ENCODE measurements at regions not wholly inside any gene's neighbourhood (a gene's known extent, or its start where the extent isn't known, plus 50 kb on each side); places are given as distances from the start of the nearest gene placed in this dataset.

DNA sequence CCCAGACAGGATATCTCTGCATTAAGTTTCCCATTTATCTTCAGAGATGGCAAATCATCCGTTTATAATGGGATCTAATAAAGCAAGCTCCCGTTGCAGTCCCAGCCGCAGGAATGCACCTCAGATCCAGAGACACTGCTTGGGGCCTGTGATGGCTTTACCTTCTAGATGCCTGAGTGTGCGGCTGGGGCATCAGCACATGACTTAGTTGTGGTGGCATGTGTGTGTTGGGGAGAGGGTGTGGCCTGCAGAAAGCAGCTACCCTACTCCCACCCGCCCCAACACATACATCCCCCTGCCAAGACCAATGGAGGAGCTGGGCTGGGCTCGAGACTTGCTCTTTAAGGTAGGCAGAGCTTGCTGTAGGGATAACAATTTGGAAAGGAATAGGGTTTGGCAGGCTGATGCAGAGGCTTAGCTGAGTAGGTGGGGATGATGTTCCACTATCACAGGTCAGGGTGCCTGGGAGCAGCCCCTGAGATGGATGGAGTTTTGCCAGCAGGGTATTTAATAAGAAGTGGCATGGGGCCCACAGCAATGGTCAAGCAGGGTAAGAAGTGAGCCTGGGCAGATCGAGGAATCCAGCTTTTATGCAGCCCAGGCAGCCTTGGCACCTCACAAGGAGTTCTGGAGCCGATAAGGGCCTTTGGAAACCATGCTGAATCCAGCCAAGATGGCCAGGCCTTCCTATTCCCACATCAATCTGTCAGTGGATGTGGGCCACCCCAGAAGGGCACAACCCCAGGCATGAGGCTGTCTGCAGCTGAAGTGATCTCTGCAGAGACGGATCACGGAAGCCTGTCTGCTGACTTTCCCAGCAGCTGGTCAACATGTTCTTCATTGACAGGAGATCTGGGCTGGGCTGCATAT, 601.3 kb downstream of the BUD13 start:
- DNase-seq (ENCODE audit: low read depth) = no peak
- no peak overlapping the region for H3K4me3 ChIP-seq (ENCODE audit: control insufficient read depth, low read depth, low read length)
- TF ChIP-seq, protein P1, sequence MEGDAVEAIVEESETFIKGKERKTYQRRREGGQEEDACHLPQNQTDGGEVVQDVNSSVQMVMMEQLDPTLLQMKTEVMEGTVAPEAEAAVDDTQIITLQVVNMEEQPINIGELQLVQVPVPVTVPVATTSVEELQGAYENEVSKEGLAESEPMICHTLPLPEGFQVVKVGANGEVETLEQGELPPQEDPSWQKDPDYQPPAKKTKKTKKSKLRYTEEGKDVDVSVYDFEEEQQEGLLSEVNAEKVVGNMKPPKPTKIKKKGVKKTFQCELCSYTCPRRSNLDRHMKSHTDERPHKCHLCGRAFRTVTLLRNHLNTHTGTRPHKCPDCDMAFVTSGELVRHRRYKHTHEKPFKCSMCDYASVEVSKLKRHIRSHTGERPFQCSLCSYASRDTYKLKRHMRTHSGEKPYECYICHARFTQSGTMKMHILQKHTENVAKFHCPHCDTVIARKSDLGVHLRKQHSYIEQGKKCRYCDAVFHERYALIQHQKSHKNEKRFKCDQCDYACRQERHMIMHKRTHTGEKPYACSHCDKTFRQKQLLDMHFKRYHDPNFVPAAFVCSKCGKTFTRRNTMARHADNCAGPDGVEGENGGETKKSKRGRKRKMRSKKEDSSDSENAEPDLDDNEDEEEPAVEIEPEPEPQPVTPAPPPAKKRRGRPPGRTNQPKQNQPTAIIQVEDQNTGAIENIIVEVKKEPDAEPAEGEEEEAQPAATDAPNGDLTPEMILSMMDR (conservative IDR thresholded peaks at IDR 0.05; ENCODE audit: control insufficient read depth, insufficient read depth, low read depth, low read length) = no peak

DNA sequence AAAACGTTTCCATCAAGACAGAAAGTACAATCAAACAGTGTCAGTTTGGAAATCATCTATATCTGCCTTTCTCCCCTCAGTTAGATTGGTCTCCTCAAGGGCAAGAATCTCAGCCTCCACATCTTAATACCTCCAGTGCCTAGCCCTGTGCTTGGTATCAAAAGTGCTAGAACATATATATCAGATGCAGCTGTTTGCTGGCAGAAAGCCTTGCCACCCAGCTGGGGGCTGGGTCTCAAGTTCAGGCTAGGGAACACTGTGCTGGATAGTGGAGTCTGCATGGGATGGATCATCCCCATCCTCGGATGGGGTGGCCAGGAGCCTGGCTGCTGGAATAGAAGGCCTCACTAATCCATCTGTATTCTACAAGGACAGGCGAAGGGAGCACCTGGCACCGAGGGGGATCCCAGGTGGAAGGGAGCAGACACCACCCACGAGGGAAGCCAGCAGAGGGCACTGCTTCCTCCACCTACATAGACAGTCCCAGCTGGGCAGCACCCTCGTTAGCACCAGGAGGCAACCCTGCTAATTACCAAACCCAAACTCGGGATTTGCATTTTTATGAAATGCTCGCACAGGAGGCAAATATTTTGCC, 602.2 kb downstream of the BUD13 start:
- no peak for DNase-seq (ENCODE audit: low read depth)
- H3K4me3 ChIP-seq (ENCODE audit: control insufficient read depth, low read depth, low read length) = no peak overlapping the region
- TF ChIP-seq, protein P1 (conservative IDR thresholded peaks at IDR 0.05; ENCODE audit: control insufficient read depth, insufficient read depth, low read depth, low read length) = no peak

DNA sequence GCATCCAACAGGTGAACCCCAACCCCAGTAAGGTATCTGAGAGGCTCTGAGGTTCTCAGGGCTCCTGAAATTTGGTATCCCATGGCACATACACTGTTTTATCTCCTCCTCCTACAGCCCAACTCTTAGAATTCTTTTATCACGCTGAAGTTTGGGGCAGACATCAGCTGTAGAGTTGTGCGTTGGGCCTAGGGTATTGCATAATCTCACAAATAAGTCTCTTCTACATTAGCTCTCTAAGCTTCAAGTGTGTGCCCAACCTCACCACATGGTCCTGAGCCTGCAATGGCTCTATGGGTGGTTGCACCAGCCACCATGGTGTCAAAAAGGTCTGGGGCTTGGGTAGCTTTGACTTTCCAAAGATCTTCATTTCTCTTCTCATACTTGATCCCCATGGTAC, 603.0 kb downstream of the BUD13 start:
- H3K4me3 ChIP-seq (ENCODE audit: control insufficient read depth, low read depth, low read length) = no peak overlapping the region
- TF ChIP-seq, protein P1 (conservative IDR thresholded peaks at IDR 0.05; ENCODE audit: control insufficient read depth, insufficient read depth, low read depth, low read length) = no peak
- no peak for DNase-seq (ENCODE audit: low read depth)

DNA sequence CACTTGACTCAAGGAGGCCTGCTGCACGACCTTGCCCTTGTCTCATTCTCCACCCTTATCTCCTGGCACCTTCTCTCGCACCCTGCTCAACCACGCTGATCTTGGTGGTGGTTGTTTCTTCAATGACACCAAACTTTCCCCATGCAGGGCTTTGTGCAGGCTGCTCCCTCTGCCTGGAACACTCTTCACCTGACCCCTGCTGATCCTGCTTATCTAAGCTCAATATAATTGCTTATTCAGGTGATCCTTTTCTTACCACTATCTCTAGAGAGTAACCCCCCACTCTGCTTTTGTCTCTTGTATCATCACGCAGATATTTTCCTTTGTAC, 604.4 kb downstream of the BUD13 start:
- no peak for DNase-seq (ENCODE audit: low read depth)
- TF ChIP-seq, protein P1 (conservative IDR thresholded peaks at IDR 0.05; ENCODE audit: control insufficient read depth, insufficient read depth, low read depth, low read length) = no peak
- H3K4me3 ChIP-seq (ENCODE audit: control insufficient read depth, low read depth, low read length) = no peak overlapping the region

DNA sequence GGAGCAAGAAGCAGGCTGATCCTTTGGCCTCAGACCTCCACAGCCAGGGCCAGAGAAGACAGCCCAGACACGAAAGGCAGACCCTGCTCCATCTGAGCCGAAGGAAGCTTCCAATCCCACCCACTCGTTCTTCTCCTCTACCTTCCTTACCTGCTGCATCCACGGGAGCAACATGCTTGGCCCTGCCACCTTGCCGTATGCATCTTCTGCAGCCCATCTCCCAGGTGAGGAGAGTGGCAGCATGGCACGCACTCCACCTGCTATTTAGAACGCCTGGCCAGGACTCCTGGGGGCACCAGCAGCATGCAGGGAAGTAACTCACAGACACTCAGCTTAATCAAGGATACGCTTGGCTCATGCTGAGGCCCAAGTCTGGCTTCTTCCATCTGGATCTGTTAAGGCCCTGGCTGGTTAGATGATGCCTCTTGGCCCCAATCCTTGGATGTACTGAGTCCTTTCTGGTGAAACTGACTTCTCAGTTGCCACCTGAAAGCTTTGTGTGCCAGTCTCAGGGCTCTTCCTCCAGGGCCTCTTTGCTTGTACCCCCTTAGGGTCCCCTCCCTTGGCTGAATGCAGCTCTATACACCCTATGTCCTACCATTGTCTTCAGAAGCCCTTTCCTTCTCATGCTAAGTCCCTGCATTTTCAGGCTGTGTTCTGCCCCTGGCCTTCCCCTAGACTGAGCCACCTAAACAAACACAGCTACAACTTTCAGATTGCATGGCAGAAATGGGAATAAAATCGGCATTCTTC, 604.9 kb downstream of the BUD13 start:
- no peak for DNase-seq (ENCODE audit: low read depth)
- TF ChIP-seq, protein P1 (conservative IDR thresholded peaks at IDR 0.05; ENCODE audit: control insufficient read depth, insufficient read depth, low read depth, low read length) = no peak
- H3K4me3 ChIP-seq (ENCODE audit: control insufficient read depth, low read depth, low read length) = no peak overlapping the region

DNA sequence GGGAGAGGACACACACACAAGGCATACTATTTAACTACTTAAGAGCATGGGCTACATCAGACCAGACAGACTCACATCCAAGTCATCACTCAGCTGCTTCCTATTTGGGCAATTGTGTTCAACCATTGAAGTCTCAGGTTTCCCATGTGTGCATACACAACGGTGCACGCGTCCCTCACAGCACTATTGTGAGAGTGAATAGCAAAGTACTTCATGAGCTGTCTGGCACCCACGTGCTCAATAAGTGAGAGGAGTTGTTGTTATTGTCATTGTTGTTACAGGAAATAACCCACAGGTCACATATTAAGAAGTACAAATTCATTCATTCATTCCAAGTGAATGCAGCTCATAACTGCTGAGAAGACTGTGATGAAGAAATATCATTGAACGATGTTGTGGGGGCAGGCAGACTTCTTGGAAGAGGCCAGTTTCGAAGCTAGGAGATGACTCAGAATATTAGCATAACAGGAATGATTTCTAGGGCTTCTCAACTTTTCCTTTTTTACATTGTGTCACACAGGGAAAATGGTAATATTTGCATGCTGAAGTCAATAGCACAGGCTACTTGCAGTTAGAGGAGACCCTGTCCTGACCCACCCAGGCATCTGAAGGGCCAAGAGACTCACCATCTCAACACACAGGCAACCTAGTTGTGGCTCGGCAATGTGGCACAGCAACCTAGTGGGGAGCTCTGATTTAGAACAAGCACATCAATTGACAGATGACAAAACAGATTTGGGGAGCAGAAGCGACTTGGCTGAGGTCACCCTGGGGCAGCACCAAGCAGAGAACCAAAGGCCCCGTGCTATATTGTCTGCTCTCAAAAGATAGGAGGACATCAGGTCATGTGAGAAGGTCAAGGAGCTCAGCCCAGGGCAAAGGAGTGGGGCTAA, 606.0 kb downstream of the BUD13 start:
- TF ChIP-seq, protein P1 (conservative IDR thresholded peaks at IDR 0.05; ENCODE audit: control insufficient read depth, insufficient read depth, low read depth, low read length) = no peak
- no peak overlapping the region for H3K4me3 ChIP-seq (ENCODE audit: control insufficient read depth, low read depth, low read length)
- DNase-seq (ENCODE audit: low read depth) = no peak

Data from fibroblast of mammary gland (primary cell).